ENCODE measurements at regions not wholly inside any gene's neighbourhood (a gene's known extent, or its start where the extent isn't known, plus 50 kb on each side); places are given as distances from the start of the nearest gene placed in this dataset.

- TF ChIP-seq RXRA (IDR thresholded peaks at IDR 0.05; ENCODE audit: borderline replicate concordance, low read depth), result no peak
- no peak for TF ChIP-seq ELF1 (IDR thresholded peaks at IDR 0.05)
- TF ChIP-seq NFIC (IDR thresholded peaks at IDR 0.05; ENCODE audit: borderline replicate concordance), result no peak
- no peak for TF ChIP-seq FOXJ3 (CRISPR knock-in tag; IDR thresholded peaks at IDR 0.05)
- TF ChIP-seq EZH2phosphoT487 (IDR thresholded peaks at IDR 0.05; ENCODE audit: borderline replicate concordance, low read depth), result no peak
- TF ChIP-seq GABPA (IDR thresholded peaks at IDR 0.05; ENCODE audit: low read depth), result no peak
- no peak for TF ChIP-seq FOSL2 (IDR thresholded peaks at IDR 0.05; ENCODE audit: borderline replicate concordance, low read depth)
- TF ChIP-seq NRF1 (IDR thresholded peaks at IDR 0.05; ENCODE audit: low read depth, low read length), result no peak
- TF ChIP-seq FOXM1 (IDR thresholded peaks at IDR 0.05; ENCODE audit: low read depth), result no peak
- TF ChIP-seq USF1 (IDR thresholded peaks at IDR 0.05; ENCODE audit: borderline replicate concordance, low read depth), result no peak
- no peak for TF ChIP-seq POLR2AphosphoS5 (IDR thresholded peaks at IDR 0.05; ENCODE audit: low read depth, low read length)
- no peak for TF ChIP-seq YY1 (IDR thresholded peaks at IDR 0.05; ENCODE audit: low read depth)
- no peak for TF ChIP-seq RFX5 (IDR thresholded peaks at IDR 0.05; ENCODE audit: low read length)
- no peak for TF ChIP-seq TCF12 (IDR thresholded peaks at IDR 0.05)
- TF ChIP-seq MXI1 (IDR thresholded peaks at IDR 0.05; ENCODE audit: low read depth, low read length), result no peak
- no peak for TF ChIP-seq SMC3 (IDR thresholded peaks at IDR 0.05; ENCODE audit: low read depth, low read length)
- TF ChIP-seq MEF2A (IDR thresholded peaks at IDR 0.05; ENCODE audit: borderline replicate concordance, low read depth), result no peak
- Histone ChIP-seq H3K4me1 (ENCODE audit: control insufficient read depth in 1 of 2, insufficient read depth in 2 of 2, low read depth in 1 of 2, low read length in 1 of 2) (no peaks in the 10 kb centered on the region; a peak in 1 of 4 replicates), H3K27ac (ENCODE audit: low read depth in 2 of 2, low read length in 1 of 2) (no peak overlapping the region), H3K9me3 (no peaks in the 10 kb centered on the region), H2AFZ (ENCODE audit: low read depth) (no peak overlapping the region), H3K9ac (no peak overlapping the region), H3K4me2 (no peak overlapping the region), H3K27me3 (ENCODE audit: insufficient read depth) (no peaks in the 10 kb centered on the region; the same call in 1 of the 2 replicates), H3K79me2 (ENCODE audit: insufficient read depth) (no peaks in the 10 kb centered on the region), H4K20me1 (ENCODE audit: insufficient read depth) (no peaks in the 10 kb centered on the region), H3K36me3 (replicated peaks in 1 of 2; ENCODE audit: control insufficient read depth in 1 of 2, insufficient read depth in 2 of 2, low read length in 1 of 2) (no peaks in the 10 kb centered on the region), H3K9me2 (no peaks in the 10 kb centered on the region), H3F3A (replicated peaks; ENCODE audit: insufficient read depth) (no peaks in the 10 kb centered on the region), H3K4me3 (ENCODE audit: low read depth in 2 of 2, low read length in 1 of 2) (no peak overlapping the region)
- ChIA-PET CTCF (no interaction called here), POLR2A (no interaction called here)
- DNase-seq, result no peak
- WGBS (ENCODE audit: low lambda C conversion rate), result 61% methylated on average over 9 of the region's 9 CpGs
Observed at GRCh38 chr22:44605486-44605885, 96.5 kb upstream of the PRR5 start.

GRCh38 chr22:44604991-44605390 lies 97.0 kb upstream of the PRR5 start:
- no peaks in the 10 kb centered on the region for H3K79me2 ChIP-seq (ENCODE audit: insufficient read depth)
- 77% methylated on average over 4 of the region's 6 CpGs for WGBS (ENCODE audit: low lambda C conversion rate)
- H2AFZ ChIP-seq (ENCODE audit: low read depth), result no peak overlapping the region
- no peaks in the 10 kb centered on the region for H4K20me1 ChIP-seq (ENCODE audit: insufficient read depth)
- no peak overlapping the region for H3K4me3 ChIP-seq (ENCODE audit: low read depth in 2 of 2, low read length in 1 of 2)
- H3K9me2 ChIP-seq, result no peaks in the 10 kb centered on the region
- H3K27ac ChIP-seq (ENCODE audit: low read depth in 2 of 2, low read length in 1 of 2), result no peak overlapping the region
- no peak for DNase-seq
- no peaks in the 10 kb centered on the region for H3F3A ChIP-seq (replicated peaks; ENCODE audit: insufficient read depth)
- no peaks in the 10 kb centered on the region; the same call in 1 of the 2 replicates for H3K27me3 ChIP-seq (ENCODE audit: insufficient read depth)
- no peaks in the 10 kb centered on the region for H3K36me3 ChIP-seq (replicated peaks in 1 of 2; ENCODE audit: control insufficient read depth in 1 of 2, insufficient read depth in 2 of 2, low read length in 1 of 2)
- no peak overlapping the region for H3K4me2 ChIP-seq
- CTCF ChIA-PET, result no interaction called here
- POLR2A ChIA-PET, result no interaction called here
- TF ChIP-seq TAF1 (IDR thresholded peaks at IDR 0.05; ENCODE audit: borderline replicate concordance, low read depth, low read length) (no peak), RAD21 (IDR thresholded peaks at IDR 0.05; ENCODE audit: low read length) (no peak), NFIC (IDR thresholded peaks at IDR 0.05; ENCODE audit: borderline replicate concordance) (no peak)
- H3K9me3 ChIP-seq, result no peaks in the 10 kb centered on the region
- no peak overlapping the region for H3K9ac ChIP-seq
- no peaks in the 10 kb centered on the region; a peak in 1 of 4 replicates for H3K4me1 ChIP-seq (ENCODE audit: control insufficient read depth in 1 of 2, insufficient read depth in 2 of 2, low read depth in 1 of 2, low read length in 1 of 2)
